DMS153 treated with DMSO at 0.1 percent for 48 hours (cell line): ENCODE measurements at regions not wholly inside any gene's neighbourhood (a gene's known extent, or its start where the extent isn't known, plus 50 kb on each side); places are given as distances from the start of the nearest gene placed in this dataset.
"Not testable (repeated sequence)": the region's sequence is repeated elsewhere in the genome, so short reads cannot be mapped to it uniquely, and the experiment has no call there.

Experiments used
- DNase-seq: peaks from one replicate; lab custom pipeline; 2025; ENCODE audit not compliant: unreplicated experiment; lab: John Stamatoyannopoulos, UW

DNA sequence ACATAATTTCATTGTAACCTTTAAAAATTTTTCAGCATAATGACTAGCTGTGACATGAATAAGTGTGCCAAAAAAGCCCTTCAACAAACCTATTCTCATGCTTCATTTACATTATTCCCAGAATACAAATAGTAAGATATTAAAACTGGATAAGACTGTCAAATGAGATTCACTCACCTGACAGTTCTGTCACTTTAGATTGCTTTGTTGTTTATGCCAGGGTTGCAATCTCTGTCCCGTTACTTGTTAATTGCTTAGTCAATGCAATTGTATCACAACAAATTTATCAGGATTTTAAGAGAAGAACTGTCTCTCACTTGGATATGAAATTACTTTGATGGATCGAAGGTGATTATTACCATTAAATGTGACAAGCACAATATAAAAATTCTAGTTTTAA, 616.0 kb upstream of the IGFBP7 start:
- DNase-seq, result no peak

DNA sequence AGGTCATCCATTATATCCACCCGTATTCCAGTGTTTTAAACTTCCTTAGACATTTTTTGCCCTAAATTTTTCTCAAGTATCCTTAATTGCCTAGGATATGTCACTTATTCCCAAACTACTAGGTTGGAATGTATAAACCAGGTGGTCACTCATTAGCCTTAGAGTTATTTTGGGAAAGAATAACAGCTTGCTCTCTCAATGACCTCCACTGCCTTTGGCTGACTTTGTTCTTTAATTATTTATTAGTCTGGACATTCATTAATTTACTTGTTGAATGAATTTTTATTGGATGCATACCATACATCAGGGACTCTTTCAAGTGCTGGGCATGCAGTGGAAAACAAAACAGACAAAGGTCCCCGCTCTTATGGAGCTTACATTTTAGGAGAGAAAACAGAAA, 609.3 kb upstream of the IGFBP7 start:
- no peak for DNase-seq

DNA sequence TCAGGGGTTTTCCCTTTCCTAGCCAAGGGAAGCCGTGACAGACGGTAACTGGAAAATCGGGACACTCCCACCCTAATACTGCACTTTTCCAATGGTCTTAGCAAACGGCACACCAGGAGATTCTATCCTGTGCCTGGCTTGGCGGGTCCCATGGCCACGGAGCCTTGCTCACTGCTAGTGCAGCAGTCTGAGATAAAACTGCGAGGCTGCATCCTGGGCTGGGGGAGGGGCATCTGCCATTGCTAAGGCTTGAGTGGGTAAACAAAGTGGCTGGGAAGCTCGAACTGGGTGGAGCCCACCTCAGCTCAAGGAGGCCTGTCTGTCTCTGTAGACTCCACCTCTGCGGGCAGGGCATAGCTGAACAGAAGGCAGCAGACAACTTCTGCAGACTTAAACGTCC, 604.1 kb upstream of the IGFBP7 start:
- DNase-seq, result not testable (repeated sequence)

DNA sequence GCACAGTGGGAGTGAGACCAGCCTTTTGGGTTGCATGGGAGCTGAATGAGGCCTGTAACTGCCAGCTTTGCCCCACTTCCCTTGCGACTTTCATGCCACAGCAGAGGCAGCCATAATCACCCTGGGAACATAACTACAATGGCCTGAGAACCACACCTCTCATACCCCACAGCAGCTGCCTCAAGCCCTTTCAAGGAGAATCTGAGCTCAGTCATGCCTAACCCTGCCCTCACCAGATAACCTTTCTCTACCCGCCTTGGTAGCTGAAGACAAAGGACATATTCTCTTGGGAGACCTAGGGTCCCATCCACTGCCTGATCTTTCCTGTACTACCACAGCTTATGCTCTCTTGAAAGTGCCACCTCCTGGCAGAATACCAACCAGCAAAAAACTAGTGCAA, 599.9 kb upstream of the IGFBP7 start:
- DNase-seq, result no peak

DNA sequence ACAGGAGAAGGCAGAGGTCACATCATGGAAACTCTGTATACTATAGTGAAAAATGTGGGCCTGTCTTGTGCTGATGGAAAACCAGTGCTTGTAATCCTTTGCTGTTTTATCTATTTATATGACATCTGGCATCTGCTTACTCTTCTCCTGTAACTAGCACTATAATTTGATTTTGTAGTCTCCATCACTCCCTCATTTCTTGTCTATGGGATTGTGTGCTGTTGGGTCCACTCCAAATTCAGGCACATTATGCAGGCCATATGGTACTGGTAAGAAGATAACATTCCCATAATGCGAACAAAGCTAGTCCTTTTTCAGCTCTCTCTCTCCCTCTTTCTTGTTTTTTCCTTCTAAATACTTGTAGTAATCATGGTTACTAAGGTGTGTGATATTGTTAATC, 581.2 kb upstream of the IGFBP7 start:
- no peak for DNase-seq

DNA sequence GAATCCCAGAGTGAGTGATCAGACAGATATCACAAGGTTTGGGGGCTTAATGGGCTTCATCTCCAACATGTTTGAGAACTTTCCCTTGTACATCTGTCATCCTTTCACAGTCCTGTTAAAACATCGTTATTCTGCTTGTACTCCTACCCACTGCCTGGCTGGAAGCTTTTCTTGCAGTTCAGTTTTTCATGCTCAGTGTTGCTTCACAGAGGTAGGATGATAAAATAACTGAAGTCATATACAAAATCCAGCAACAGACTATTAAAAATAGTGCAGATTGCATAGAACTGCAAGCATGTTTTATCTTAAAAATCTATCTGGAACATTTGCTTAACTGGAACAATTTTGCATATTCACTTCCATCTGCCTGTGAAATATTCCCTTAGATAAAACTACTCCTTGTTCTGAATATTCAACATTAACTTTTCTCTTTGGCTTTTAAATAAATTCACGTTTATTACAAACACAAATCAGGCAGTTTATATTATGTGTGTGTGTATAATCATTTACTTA, 579.6 kb upstream of the IGFBP7 start:
- no peak for DNase-seq

DNA sequence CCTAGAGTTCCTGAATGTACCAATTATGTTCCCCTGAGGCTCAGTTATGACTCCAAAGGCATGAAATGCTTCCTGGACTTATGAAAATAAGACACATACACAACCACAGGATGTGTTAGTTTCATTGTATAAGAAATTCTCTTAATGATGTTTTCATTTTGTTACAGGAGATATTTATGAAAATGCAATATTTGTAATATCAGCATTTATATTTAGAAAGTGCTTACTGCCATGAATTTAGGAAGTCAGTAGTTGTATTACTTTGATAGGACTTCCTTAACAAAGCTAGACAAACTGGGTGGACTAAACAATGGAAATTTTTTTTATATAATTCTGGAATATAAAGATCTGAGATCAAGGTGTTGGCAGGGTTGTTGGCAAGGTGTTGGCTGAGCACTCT, 572.1 kb upstream of the IGFBP7 start:
- no peak for DNase-seq

DNA sequence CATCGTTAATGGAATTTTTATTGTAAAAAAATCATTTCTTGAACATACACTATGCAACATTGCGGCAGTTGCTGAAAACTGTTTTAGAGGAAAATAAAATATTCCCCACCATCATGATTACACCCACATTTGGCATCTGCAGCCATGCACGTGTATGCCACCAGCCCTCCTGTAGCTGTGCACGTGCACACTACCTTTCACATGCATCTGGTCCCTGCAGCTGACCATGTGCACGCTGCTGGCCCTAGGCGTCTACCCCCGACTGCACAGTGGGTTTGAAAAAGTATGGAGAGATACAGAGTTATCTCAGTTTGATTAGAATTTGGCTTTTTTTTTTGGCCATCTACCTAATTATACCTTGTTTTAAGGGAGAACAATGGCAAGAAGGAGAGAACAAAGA, 569.8 kb upstream of the IGFBP7 start:
- no peak for DNase-seq

DNA sequence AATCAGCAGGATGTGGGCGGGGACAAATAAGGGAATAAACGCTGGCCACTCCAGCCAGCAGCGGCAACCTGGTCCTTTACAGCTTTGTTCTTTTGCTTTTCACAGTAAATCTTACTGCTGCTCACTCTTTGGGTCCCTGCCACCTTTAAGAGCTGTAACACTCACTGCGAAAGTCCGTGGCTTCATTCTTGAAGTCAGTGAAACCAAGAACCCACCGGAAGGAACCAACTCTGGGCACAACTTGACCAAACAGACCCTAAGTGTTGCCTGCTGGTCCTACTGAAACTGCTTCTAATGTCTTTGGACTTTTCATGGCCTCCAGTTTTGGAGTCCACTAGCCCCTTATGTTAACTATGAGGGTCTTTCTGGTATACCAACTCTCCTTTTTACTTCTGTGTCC, 566.2 kb upstream of the IGFBP7 start:
- DNase-seq, result no peak

DNA sequence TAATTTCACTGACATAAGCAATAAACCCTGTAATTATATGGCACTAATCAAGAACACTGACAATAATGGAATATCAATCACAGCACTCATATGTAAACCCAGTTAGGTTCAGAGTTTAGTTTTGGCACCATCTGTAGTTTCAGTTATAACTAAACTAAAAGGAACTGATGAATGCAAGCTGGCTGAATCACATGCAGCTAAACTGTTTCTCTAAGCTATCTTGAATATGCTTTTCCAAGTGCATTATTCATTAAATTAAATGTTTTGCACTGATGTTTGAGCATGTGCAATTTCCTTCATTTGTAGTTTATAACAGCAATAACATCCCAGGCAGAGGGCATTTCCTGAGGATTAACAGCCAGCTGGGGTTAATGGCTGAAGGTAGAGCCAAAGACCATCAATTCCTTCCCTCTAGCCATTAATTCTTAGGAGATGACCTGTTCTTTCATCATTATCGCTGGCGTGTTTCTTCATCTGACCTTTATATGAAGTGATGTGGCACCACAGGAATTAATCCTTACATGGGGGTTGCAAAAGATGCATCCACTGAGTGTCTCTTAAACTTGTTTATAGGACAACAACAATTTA, 562.8 kb upstream of the IGFBP7 start:
- DNase-seq, result no peak

DNA sequence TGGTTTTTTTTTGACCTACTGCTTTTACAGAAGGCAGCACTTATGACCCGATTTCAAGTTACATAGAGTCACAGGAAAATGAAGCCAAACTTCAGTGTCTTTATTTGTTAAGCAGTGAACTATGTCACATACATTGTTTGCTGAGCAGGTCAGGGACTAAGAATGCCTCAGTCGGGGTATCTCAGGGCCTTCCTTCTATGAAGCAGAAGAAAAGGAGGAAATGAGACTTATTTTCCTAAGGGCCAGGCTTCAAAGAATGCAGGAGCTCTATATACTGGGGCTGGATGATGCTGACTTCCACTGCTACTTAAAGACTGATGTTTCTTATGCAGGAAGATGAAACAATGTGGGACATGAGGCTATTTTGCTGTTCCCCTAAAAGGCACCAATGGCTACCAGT, 558.4 kb upstream of the IGFBP7 start:
- no peak for DNase-seq

DNA sequence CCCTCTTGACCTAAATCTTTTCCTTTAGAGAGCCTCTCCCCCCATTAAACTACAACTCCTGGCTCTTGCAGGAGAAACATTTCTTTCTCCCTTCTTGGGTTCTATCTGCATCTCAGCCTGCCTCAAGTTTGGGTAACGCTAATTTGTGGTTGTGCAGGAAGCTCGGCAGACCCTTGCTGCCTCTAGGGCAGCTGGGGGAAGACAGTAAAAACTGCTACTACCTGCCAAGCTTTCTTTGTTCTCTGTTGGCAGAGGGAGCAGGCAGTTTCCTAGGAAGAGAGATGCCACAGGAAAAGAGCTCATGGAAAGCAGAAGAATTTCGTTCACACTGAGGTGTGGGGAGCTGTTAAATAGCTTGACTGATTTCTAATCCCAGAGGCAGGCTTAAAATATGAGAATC, 555.6 kb upstream of the IGFBP7 start:
- DNase-seq, result no peak

DNA sequence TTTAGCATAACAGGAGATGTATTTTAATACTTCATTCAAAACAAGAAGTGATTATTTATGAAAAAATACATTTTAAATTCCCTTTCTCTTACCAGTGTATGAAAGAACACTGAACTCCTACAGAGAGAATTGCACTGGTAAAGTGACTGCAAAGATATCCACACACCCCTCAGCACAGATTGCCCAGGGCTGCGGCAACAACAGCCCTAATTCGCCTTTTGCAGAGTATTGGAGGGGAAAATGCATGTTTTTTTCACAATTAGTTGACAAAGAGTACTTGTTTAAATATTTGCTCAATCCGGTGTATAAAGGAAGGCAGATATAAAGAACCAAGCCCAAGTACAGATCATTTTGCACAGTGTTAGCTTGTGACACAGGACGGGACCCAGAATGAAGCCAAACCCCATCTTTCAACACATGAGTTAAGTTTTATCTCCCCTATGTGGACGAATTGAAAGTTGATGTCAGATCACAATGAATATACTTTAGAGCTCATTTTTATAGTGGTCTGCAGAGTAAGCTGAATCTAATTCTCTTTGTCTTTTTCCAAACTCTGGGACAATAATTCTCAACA, 551.4 kb upstream of the IGFBP7 start:
- DNase-seq, result no peak

DNA sequence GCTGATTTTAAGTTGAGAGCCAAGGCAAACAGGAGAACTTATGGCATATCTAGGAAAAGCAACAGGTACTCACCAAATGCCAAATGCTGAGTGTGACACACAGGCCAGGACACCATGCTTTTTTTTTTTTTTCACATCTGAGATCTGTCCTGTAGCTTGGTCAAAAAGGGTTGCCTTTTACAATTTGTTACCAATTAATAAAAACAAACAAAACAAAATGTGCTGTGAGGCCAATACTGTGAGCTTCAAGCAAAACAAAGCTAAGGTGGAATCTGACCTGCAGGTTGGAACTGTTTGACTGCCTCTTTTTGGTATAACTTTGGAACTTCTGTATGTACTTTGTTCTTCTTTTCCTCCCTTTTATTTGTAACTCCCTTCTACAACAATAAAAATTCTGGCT, 548.5 kb upstream of the IGFBP7 start:
- DNase-seq, result no peak

DNA sequence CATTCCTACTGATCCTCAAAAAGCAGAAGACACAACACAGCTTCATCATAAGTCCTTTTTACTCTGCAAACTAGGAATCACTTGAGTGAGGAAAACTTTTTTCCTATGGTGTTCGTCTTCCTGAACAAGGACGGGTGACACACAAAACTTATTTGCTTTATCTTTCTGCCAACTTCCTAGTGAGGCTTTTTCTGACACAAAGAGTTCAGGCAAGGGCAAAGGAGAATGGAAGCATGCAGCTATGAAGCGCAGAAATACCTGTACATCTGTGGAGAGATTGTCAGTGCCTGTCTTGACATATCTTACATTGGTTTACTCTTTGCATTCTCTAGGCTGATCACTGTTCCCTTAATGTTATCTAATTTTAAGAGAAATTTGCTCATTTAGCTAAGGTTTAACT, 548.0 kb upstream of the IGFBP7 start:
- DNase-seq, result no peak

DNA sequence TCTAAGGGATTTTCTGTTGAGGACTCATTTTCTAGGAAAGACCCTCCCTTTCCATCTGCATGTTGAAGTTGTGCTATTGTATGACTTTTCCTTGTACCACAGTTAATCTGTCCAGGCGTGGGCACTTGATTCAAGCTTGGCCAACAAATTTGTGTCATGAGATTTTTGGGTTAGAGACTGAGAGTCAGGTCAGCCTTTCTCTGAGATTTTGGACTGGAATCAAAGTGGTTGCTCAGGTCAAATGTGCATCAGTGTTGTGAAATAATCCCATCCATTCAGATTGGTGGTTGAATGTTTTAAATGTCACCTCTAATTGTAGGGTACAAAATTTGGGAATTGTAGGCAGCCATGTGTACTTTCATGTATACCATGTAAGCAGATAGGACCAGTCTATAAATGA, 545.2 kb upstream of the IGFBP7 start:
- DNase-seq, result no peak

DNA sequence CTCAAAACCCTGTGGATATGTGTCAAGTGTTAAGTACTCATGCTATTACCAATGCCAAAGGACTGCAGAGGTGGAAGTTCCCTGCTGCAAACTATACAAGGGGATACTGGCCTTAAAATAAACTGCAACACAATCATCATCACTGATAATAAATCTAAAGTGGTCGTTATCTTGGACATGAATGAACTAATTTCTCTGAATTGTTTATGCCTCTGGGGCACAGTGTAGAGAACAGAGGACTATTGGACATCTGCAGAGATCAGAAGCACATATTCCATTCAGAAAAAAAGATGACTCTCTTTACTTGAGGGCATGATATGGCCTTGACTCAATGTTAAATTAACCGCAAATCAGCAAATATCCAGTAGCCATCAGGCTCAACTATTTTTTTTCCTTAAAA, 542.6 kb upstream of the IGFBP7 start:
- DNase-seq, result no peak

DNA sequence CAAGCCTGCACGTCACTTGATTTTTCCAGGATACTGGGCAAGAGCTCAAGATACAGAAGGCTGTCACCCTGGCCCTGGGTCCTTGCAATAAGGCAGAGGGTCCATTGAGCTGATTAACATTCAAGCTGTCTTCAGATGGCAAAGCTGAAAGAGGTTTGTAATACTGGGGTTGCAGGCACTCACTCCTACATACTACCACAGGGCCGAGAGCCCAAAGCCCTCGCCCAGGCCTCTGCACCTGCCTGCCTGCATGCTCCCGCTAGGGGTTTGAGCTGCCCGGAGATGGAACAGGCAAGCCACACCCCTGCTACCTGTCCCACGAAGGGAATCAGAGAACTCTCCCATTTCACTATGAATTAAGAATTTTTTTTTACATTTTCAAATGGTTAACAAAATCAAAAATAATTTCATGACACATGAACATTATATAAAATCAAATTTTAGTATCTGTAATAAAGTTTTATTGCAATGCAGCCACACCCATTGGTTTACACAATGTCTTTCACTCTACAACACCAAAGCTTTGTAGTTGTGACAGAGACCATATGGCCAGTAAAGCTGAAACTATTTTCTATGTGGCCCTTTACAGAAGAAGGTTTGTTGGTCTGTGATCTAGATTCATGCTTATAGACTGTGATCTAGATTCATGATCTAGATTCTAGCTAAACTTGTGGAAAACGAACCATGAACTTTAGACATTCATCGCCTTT, 530.4 kb upstream of the IGFBP7 start:
- DNase-seq, result no peak

DNA sequence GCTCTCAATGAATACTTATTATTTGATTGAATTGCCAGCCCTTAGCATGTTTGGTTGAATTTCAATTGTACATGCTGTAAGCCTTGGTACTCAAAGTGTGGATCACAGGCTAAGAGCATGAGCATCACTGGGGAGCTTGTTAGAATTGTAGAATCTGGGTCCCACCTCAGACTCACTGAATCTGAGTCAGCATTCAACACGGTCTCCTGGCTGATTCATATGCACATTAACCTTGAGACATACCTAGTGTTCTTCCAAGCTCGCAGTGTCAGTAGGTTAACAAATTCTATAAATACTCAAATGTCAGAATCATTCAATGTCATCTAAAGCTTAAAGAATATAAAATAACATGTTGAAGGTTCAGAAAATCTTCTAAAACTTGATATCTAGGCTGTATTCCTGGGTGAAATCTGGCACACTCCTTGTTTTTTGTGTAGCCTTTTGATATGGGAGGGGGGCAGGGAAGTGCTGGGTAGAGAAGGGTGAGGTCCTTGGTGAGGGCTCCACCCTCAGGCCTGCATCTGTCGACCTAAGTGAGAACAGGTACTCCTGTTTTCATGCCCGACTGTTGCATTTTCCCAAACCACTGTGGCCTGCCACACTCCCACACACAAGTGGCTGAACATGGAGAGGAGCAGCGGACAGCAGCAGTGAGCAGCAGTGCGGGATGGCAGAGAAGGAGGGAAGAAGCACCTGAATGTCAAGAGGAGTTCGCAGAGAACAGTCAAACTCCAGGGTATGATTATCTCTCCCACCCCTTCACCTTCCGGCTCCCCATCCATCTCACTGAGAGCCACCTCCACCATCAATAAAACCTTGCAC, 529.6 kb upstream of the IGFBP7 start:
- no peak for DNase-seq

DNA sequence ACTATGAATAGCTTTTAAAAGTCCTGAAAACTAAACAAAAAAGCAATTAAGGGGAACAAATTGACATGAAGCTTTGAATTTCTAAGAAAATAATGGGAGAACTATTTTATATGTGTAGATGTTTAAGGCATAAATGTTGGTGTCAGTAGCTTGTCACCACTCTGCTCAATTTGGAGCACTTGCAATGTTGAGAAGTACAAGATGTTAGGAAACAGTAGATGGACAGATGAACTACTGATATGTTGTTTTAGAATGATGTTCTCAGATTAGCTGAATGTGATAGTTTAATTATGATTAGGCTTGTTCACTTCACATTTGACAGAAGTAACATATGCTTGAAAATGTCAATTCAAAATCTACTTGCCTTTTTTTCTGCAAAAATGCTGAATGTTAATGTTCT, 525.7 kb upstream of the IGFBP7 start:
- no peak for DNase-seq

DNA sequence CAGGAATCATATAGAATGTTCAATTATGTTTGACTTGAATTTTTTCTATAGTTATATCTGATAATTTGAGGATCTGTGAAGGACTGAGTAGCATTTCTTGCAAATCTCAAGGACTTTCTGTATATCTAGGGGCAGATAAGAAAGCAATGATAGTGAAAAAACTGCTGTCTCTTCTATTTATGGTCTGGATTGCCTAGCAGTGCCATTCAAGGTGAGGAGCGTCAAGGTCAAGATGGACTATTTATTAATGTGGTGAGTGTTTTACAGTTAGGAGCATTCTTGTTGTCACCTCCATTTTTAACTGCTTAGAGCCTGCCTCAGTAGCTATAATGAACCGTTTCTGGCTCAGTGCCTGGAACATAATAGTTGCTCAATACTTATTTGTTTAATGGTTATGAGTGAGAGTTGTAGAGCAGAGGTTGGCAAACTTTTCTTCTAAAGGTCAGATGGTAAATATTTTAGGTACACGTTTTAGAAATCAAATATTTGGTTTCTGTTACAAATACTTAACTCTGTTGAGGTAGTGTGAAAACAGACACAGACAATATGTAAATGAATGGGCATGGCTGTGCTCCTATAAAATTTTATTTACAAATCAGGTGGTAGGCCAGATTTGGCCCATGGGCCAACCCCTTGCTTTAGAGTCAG, 523.2 kb upstream of the IGFBP7 start:
- DNase-seq, result no peak
